K562 (cell line): ENCODE measurements at regions not wholly inside any gene's neighbourhood (a gene's known extent, or its start where the extent isn't known, plus 50 kb on each side); places are given as distances from the start of the nearest gene placed in this dataset.

Experiments
- ATAC-seq: fragments of 200-7000 bp; cut with Tn5 transposase; 3 replicates; pipeline ENCODE4 v1.9.1; 2020; ENCODE audit warnings: moderate library complexity
- BruUV-seq: library from RNA; stranded (reverse); fragments of 400-500 nt; replicated peaks from 2 replicates; lab custom pipeline; 2021; lab: Mats Ljungman, UMichigan
- CTCF ChIA-PET: fragments of 300-600 bp; formaldehyde crosslinking; extraction: SDS; loops from one replicate; lab custom pipeline; 2021; ENCODE audit warnings: low intra/inter-chr PET ratio; lab: Yijun Ruan, JAX
- POLR2A ChIA-PET: fragments of 300-600, 350-650 bp; sonication (Branson Sonifier 250); formaldehyde crosslinking; extraction: SDS; loops from one replicate; lab custom pipeline; 2021; ENCODE audit warnings: antibody characterized with exemption, inconsistent platforms; lab: Yijun Ruan, JAX
- DNase-seq, 4 experiments: peaks; one replicate each; pipeline versions ENCODE4 v3.0.0 to v3.0.0-alpha.2; 2011 to 2018; ENCODE audit warnings: low spot score in 3 of 4, mixed read lengths in 3 of 4; ENCODE audit errors: extremely low read depth in 1 of 4
- FAIRE-seq: peaks from 2 replicates; lab custom pipeline; 2011; peaks lifted over from hg19 to GRCh38; lab: Jason Lieb, UNC
- H2AFZ ChIP-seq: 2 replicates; pipeline ENCODE4 v1.6.0; 2011; ENCODE audit warnings: low read depth, low read length, control low read depth, inconsistent platforms
- H3K27ac ChIP-seq: fragments of 200-600 bp; 3 replicates; pipeline ENCODE4 v1.8.0; 2011; ENCODE audit warnings: low read depth, mild to moderate bottlenecking, control low read depth, inconsistent platforms, low read length, moderate library complexity, mixed read lengths; ENCODE audit errors: extremely low read depth
- H3K27me3 ChIP-seq, 2 experiments: fragments of 300-600 bp in 1 of 2; 2 replicates in 1 of 2; 3 replicates in 1 of 2; pipeline versions ENCODE4 v1.6.0 to v1.8.0; 2011; ENCODE audit warnings: inconsistent platforms in 2 of 2, low read length in 2 of 2, mild to moderate bottlenecking in 1 of 2, mixed read lengths in 1 of 2, moderate library complexity in 1 of 2; ENCODE audit not compliant: control insufficient read depth in 2 of 2, insufficient read depth in 2 of 2
- H3K36me3 ChIP-seq: fragments of 300-600 bp; 3 replicates; pipeline ENCODE4 v1.8.0; 2011; ENCODE audit warnings: mild to moderate bottlenecking, low read length, inconsistent platforms; ENCODE audit not compliant: control insufficient read depth, insufficient read depth
- H3K4me1 ChIP-seq, 2 experiments: fragments of 200-600 bp in 1 of 2; replicated peaks in 1 of 2; 2 replicates in 1 of 2; 3 replicates in 1 of 2; pipeline versions ENCODE4 v1.5.1 to v1.8.0; 2011; ENCODE audit warnings: inconsistent platforms in 2 of 2, low read length in 2 of 2, mild to moderate bottlenecking in 1 of 2, mixed read lengths in 1 of 2, moderate library complexity in 1 of 2; ENCODE audit not compliant: control insufficient read depth in 2 of 2, insufficient read depth in 2 of 2
- H3K4me2 ChIP-seq: 2 replicates; pipeline ENCODE4 v1.6.1; 2011; ENCODE audit warnings: low read length, control low read depth, inconsistent platforms, mixed read lengths; ENCODE audit not compliant: insufficient read depth
- H3K4me3 ChIP-seq: fragments of 200-600 bp; sonication (generic), shearing (Covaris generic); 2 replicates; pipeline ENCODE4 v1.5.1; 2016; ENCODE audit warnings: control low read depth, inconsistent platforms
- H3K79me2 ChIP-seq: fragments of 200-600 bp; 3 replicates; pipeline ENCODE4 v1.8.0; 2011; ENCODE audit warnings: low read length, inconsistent platforms; ENCODE audit not compliant: control insufficient read depth, insufficient read depth
- H3K9ac ChIP-seq, 2 experiments: 2 replicates each; pipeline versions ENCODE4 v1.6.0 to v1.6.1; 2011; ENCODE audit warnings: low read depth in 2 of 2, low read length in 2 of 2, control low read depth in 1 of 2, inconsistent platforms in 1 of 2, mild to moderate bottlenecking in 1 of 2, mixed read lengths in 1 of 2; ENCODE audit not compliant: insufficient read depth in 1 of 2
- H3K9me1 ChIP-seq: one replicate; pipeline ENCODE4 v1.6.0; 2011; ENCODE audit warnings: inconsistent platforms, mild to moderate bottlenecking, low read length, moderate library complexity; ENCODE audit not compliant: control insufficient read depth, insufficient read depth
- H3K9me3 ChIP-seq: replicated peaks from 2 replicates; pipeline ENCODE4 v1.5.1; 2011; ENCODE audit warnings: low read depth, low read length, inconsistent platforms; ENCODE audit not compliant: control insufficient read depth, insufficient read depth
- H4K20me1 ChIP-seq: replicated peaks from 2 replicates; pipeline ENCODE4 v1.6.1; 2011; ENCODE audit warnings: low read length, inconsistent platforms, mixed read lengths; ENCODE audit not compliant: control insufficient read depth, insufficient read depth
- CTCF ChIP-seq, 3 experiments: IDR thresholded peaks in 2 of 3; conservative IDR thresholded peaks in 1 of 3; 2 replicates each; pipeline ENCODE4 v1.5.1; 2011 to 2012; ENCODE audit warnings: low read length in 3 of 3, mild to moderate bottlenecking in 3 of 3, control low read depth in 2 of 3, improper control_type of control experiment in 1 of 3, inconsistent platforms in 1 of 3, low read depth in 1 of 3, mixed read lengths in 1 of 3, moderate library complexity in 1 of 3; ENCODE audit not compliant: insufficient read depth in 2 of 3
- E2F1 ChIP-seq: sonication (generic); formaldehyde crosslinking; IDR thresholded peaks from 2 replicates; pipeline ENCODE4 v1.8.1; 2023; ENCODE audit warnings: mild to moderate bottlenecking, missing genetic modification reagents, moderate library complexity
- EP300 ChIP-seq: IDR thresholded peaks from 2 replicates; pipeline ENCODE4 v1.6.1; 2012; ENCODE audit warnings: low read length, improper control_type of control experiment
- FOXM1 ChIP-seq, 2 experiments: fragments of 450-650 bp in 1 of 2; sonication (generic) in 1 of 2; formaldehyde crosslinking in 1 of 2; IDR thresholded peaks; 2 replicates each; pipeline versions ENCODE4 v1.6.1 to v1.9.0; 2017 to 2022; ENCODE audit warnings: low read depth in 2 of 2, mild to moderate bottlenecking in 2 of 2, missing genetic modification reagents in 1 of 2, moderate library complexity in 1 of 2
- KAT7 ChIP-seq: sonication (generic); formaldehyde crosslinking; IDR thresholded peaks from 2 replicates; pipeline ENCODE4 v1.8.0; 2022; ENCODE audit warnings: missing genetic modification reagents, mild to moderate bottlenecking, borderline replicate concordance
- POLR2G ChIP-seq: fragments of 200-400 bp; formaldehyde crosslinking; IDR thresholded peaks from 2 replicates; pipeline ENCODE4 v1.6.1; 2017; ENCODE audit warnings: low read depth, mild to moderate bottlenecking, antibody characterized with exemption, low read length, moderate library complexity
- RAD21 ChIP-seq, 2 experiments: fragments of 250-450 bp in 1 of 2; fragments of 450-650 bp in 1 of 2; sonication (Bioruptor Pico) in 1 of 2; formaldehyde crosslinking in 1 of 2; IDR thresholded peaks in 1 of 2; conservative IDR thresholded peaks in 1 of 2; 2 replicates each; pipeline versions ENCODE4 v1.4.0 to v1.8.0; 2020 to 2022; ENCODE audit warnings: mild to moderate bottlenecking in 2 of 2, moderate library complexity in 1 of 2
- RBM22 ChIP-seq: fragments of 200-400 bp; formaldehyde crosslinking; IDR thresholded peaks from 2 replicates; pipeline ENCODE4 v1.6.1; 2018; ENCODE audit warnings: low read length, low read depth; ENCODE audit not compliant: poor library complexity, severe bottlenecking
- STAG1 ChIP-seq: sonication (generic); formaldehyde crosslinking; IDR thresholded peaks from 2 replicates; pipeline ENCODE4 v1.5.0; 2020; ENCODE audit warnings: missing genetic modification reagents, borderline replicate concordance
- ZNF586 ChIP-seq: fragments of 450-650 bp; formaldehyde crosslinking; conservative IDR thresholded peaks from 2 replicates; pipeline ENCODE4 v1.4.0; 2020; ENCODE audit warnings: mild to moderate bottlenecking, moderate library complexity
- WGBS: fragments of 100-300 bp; shearing (Covaris generic); methylation state at CpG from one replicate; pipeline ENCODE4 v1.1.6; 2016; ENCODE audit warnings: low coverage, mixed read lengths; ENCODE audit not compliant: insufficient coverage; ENCODE audit errors: missing lambda C conversion rate; 5-methylcytosine and 5-hydroxymethylcytosine counted together
- in situ Hi-C: fragments of 300-500 bp; cut with MboI; formaldehyde crosslinking; loops from 4 replicates; pipeline ENCODE4 v1.15.0; 2018; ENCODE audit warnings: inconsistent platforms, mixed read lengths
- intact Hi-C: fragments of 100-400 bp; cut with micrococcal nuclease; formaldehyde crosslinking; loops from 2 replicates; pipeline ENCODE4 v1.14.2; 2022

- peak; percentile 48 to 59 (median 49); a peak in 5 of 6 replicates for TF ChIP-seq CTCF (IDR thresholded peaks at IDR 0.05 in 2 of 3, conservative IDR thresholded peaks at IDR 0.05 in 1 of 3; ENCODE audit: insufficient read depth in 2 of 3, low read depth in 1 of 3, low read length in 3 of 3)
- peak; percentile 26; the same call in 1 of the 2 replicates for TF ChIP-seq STAG1 (CRISPR knock-in tag)
- TF ChIP-seq POLR2G, result no peak
- TF ChIP-seq E2F1 (CRISPR knock-in tag), result no peak
- peak; percentile 16 to 58; a peak in 3 of 4 replicates for TF ChIP-seq RAD21 (CRISPR knock-in tag; conservative IDR thresholded peaks at IDR 0.05 in 1 of 2, IDR thresholded peaks at IDR 0.05 in 1 of 2)
- TF ChIP-seq, all 486 proteins: peak for 5
Measured at GRCh38 chr15:101578443-101578894, 73.7 kb downstream of the TM2D3 start (continued).

- H3K79me2 ChIP-seq, result no peaks in the 10 kb centered on the region
- 0% methylated on average over 3 of the region's 3 CpGs for WGBS
- H3K9ac ChIP-seq, result no peak overlapping the region
- FAIRE-seq, result no peak
- H3K36me3 ChIP-seq, result no peaks in the 10 kb centered on the region
- ChIA-PET POLR2A (interaction anchor here (0.6 kb wide), 1 partner anchor 23 kb away, joined by 3 read pairs; no protein-coding TSS in a partner anchor), CTCF (no interaction called here)
- no peak overlapping the region for H3K4me2 ChIP-seq
- no peak for DNase-seq
- intact Hi-C loops (no loop called here), in situ Hi-C loops (no loop called here)
- no peak for ATAC-seq
- no peaks in the 10 kb centered on the region; a peak in 1 of 5 replicates for H3K4me1 ChIP-seq
- H3K27ac ChIP-seq, result no peak overlapping the region
- peaks cover 27 to 49% of the 10 kb centered on the region in 2 experiments for H3K27me3 ChIP-seq
- no peak overlapping the region for H2AFZ ChIP-seq
- no TSS peak for BruUV-seq
- no peaks in the 10 kb centered on the region for H3K9me3 ChIP-seq
- TF ChIP-seq EP300 (no peak), FOXM1 (IDR thresholded peaks at IDR 0.05; ENCODE audit: low read depth) (no peak), FOXM1 (CRISPR knock-in tag; IDR thresholded peaks at IDR 0.05; ENCODE audit: low read depth) (no peak), KAT7 (no peak), RBM22 (no peak), ZNF586 (CRISPR knock-in tag) (no peak)
- H4K20me1 ChIP-seq, result no peaks in the 10 kb centered on the region
- no peaks in the 10 kb centered on the region for H3K9me1 ChIP-seq
- H3K4me3 ChIP-seq, result no peak overlapping the region
Measured at GRCh38 chr15:101573951-101574350, 78.2 kb downstream of the TM2D3 start.
